Lung (tissue), 11 donors: ENCODE measurements at regions not wholly inside any gene's neighbourhood (a gene's known extent, or its start where the extent isn't known, plus 50 kb on each side); places are given as distances from the start of the nearest gene placed in this dataset.

ENCODE experiments used
- ATAC-seq: fragments of 200-7000 bp; cut with Tn5 transposase; one replicate; pipeline ENCODE4 v1.9.1; 2020; ENCODE audit warnings: moderate number of reproducible peaks; ENCODE audit not compliant: insufficient read depth, low FRiP score
- DNase-seq, 3 donors: peaks; one replicate each; pipeline ENCODE4 v3.0.0-alpha.2; 2013 to 2017
- H3K27ac ChIP-seq, 2 donors: one replicate each; pipeline ENCODE4 v1.5.1; 2013; ENCODE audit warnings: mild to moderate bottlenecking in 2 of 2, moderate library complexity in 2 of 2, control low read depth in 1 of 2, inconsistent platforms in 1 of 2, low read depth in 1 of 2, low read length in 1 of 2
- H3K27me3 ChIP-seq, 3 donors: one replicate each; pipeline ENCODE4 v1.5.1; 2013; ENCODE audit warnings: low read length in 2 of 3; ENCODE audit not compliant: control insufficient read depth in 3 of 3, insufficient read depth in 3 of 3
- H3K36me3 ChIP-seq, 4 donors: one replicate each; pipeline ENCODE4 v1.5.1; 2013; ENCODE audit warnings: low read length in 4 of 4, mild to moderate bottlenecking in 1 of 4, moderate library complexity in 1 of 4; ENCODE audit not compliant: control insufficient read depth in 4 of 4, insufficient read depth in 4 of 4
- H3K4me1 ChIP-seq, 5 donors: one replicate each; pipeline ENCODE4 v1.5.1; 2013; ENCODE audit warnings: low read length in 5 of 5, mild to moderate bottlenecking in 2 of 5, moderate library complexity in 1 of 5; ENCODE audit not compliant: control insufficient read depth in 5 of 5, insufficient read depth in 5 of 5
- H3K4me3 ChIP-seq: one replicate; pipeline ENCODE4 v1.5.1; 2013; ENCODE audit warnings: mild to moderate bottlenecking, control low read depth, moderate library complexity
- H3K9ac ChIP-seq, 2 donors: one replicate each; pipeline ENCODE4 v1.5.1; 2013; ENCODE audit warnings: low read length in 2 of 2, control low read depth in 1 of 2; ENCODE audit not compliant: insufficient read depth in 1 of 2
- H3K9me3 ChIP-seq, 4 donors: one replicate each; pipeline ENCODE4 v1.5.1; 2013; ENCODE audit warnings: low read length in 3 of 4, mild to moderate bottlenecking in 1 of 4, moderate library complexity in 1 of 4; ENCODE audit not compliant: control insufficient read depth in 4 of 4, insufficient read depth in 3 of 4
- WGBS, 2 donors: extraction: QIAGEN DNeasy Blood & Tissue Kit; methylation state at CpG; one replicate each; pipeline ENCODE4 v1.1.7; 2013; 5-methylcytosine and 5-hydroxymethylcytosine counted together
- TF ChIP-seq, protein P1 (sequence below): IDR thresholded peaks from 2 replicates; pipeline ENCODE4 v1.5.1; 2012; ENCODE audit warnings: mild to moderate bottlenecking; ENCODE audit errors: control extremely low read depth, extremely low read depth
- donor health status: control.
- donor health status: control.
- donor health status: Bipolar disorder and iron deficiency.
- donor health status: healthy.
- donor health status: DM: yes; HTN: yes; CAD: no.

DNA sequence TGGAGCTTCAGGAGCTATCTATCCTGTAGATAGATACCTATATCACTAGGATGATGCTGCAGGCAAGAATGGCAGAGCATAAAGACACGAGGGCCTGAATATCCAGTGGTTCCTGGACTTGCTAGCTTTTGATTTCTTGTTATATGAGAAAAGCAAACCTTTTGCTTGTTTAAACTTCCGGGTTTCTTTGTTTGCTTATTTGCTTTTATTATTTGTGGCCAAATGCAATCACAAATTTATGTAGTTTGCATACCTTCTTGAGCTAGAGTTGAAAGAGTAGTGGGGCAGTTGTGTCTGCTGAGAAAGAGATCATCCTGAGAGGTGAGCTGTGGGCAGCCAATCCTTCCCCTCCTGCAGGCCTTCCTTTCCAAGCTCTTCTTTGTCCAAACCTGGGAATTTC is 245.7 kb downstream of the AR start:
- Histone ChIP-seq H3K4me1 (no peaks in the 10 kb centered on the region), H3K4me3 (no peak overlapping the region), H3K27ac (no peak overlapping the region), H3K9me3 (no peaks in the 10 kb centered on the region), H3K36me3 (no peaks in the 10 kb centered on the region), H3K27me3 (no peaks in the 10 kb centered on the region), H3K9ac (no peak overlapping the region)
- TF ChIP-seq, protein P1, sequence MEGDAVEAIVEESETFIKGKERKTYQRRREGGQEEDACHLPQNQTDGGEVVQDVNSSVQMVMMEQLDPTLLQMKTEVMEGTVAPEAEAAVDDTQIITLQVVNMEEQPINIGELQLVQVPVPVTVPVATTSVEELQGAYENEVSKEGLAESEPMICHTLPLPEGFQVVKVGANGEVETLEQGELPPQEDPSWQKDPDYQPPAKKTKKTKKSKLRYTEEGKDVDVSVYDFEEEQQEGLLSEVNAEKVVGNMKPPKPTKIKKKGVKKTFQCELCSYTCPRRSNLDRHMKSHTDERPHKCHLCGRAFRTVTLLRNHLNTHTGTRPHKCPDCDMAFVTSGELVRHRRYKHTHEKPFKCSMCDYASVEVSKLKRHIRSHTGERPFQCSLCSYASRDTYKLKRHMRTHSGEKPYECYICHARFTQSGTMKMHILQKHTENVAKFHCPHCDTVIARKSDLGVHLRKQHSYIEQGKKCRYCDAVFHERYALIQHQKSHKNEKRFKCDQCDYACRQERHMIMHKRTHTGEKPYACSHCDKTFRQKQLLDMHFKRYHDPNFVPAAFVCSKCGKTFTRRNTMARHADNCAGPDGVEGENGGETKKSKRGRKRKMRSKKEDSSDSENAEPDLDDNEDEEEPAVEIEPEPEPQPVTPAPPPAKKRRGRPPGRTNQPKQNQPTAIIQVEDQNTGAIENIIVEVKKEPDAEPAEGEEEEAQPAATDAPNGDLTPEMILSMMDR, result no peak
- no peak for ATAC-seq
- 52 to 89% methylated on average over 2 of the region's 2 CpGs for WGBS, 2 donors
- no peak for DNase-seq
